ENCODE measurements at regions not wholly inside any gene's neighbourhood (a gene's known extent, or its start where the extent isn't known, plus 50 kb on each side); places are given as distances from the start of the nearest gene placed in this dataset.
"Not testable (repeated sequence)": the region's sequence is repeated elsewhere in the genome, so short reads cannot be mapped to it uniquely, and the experiment has no call there.

DNA sequence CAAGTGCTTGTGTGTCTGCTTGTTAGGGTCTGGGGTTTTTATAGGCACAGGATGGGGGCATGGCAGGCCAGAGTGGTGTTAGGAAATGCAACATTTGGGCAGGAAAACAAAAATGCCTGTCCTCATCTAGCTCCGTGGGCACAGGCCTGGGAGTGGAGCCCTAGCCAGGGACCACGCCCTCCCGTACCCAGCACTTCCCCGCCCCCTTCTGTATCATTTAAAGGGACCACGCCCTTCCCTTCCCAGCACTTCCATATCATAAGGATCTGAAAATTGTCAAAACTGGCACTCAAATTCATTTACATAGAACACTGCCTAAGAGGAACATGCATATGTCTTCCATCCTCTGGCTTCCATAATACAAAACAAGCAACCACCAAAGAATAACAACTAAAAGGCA, 185.8 kb downstream of the B3GLCT start:
- no peak for DNase-seq

DNA sequence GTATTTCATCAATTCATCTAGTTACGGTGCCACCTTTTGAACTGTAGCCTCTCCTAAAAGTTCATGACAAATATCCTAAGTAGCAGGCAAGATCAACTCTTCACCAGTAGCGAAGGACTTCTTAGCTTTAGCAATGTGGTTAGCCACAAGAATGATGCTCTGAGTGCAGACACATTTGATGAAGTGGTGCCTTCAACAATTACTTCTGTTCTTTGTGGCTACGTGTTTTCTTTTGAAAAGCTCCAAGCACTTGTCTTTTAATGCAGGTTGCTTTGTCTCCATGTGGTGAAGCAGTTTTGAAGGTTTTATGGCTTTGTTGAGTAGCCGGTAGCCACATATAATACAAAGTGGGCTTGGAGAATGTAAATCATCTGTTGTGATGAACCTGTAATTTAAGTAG, 194.7 kb downstream of the B3GLCT start:
- DNase-seq: peak; percentile 65

DNA sequence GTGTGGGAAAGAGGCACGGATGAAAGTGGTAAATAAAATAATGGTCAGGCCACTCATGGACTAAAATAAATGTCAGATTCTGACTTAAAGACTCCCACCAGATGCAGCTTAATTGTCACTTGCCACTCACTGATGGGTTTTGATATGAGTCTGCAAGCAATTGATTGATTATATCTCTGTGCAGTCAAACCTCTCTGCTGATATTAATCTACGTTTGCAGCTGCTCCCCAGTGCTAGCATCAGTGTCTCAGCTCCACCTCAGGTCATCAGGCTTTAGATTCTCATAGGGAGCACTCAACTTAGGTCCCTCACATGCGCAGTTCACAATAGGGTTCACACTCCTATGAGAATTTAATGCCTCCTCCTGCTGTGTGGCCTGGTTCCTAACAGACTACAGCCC, 195.3 kb downstream of the B3GLCT start:
- DNase-seq: no peak

DNA sequence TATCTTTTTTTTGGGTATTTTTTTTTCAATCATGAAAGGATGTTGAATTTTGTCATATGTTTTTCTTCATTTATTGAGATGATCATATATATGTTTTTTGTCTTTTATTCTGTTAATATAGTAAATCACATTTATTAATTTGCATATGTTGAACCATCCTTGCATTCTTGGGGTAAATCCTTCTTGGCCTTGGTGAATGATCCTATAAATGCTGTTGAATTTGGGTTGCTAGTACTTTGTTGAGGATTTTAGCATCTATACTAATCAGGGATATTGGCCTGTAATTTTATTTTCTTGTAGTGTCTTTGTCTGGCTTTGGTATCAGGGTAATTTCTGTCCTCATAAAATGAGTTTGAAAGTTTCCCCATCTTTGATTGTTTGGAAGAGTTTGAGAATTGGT, 199.9 kb downstream of the B3GLCT start:
- no peak for DNase-seq

DNA sequence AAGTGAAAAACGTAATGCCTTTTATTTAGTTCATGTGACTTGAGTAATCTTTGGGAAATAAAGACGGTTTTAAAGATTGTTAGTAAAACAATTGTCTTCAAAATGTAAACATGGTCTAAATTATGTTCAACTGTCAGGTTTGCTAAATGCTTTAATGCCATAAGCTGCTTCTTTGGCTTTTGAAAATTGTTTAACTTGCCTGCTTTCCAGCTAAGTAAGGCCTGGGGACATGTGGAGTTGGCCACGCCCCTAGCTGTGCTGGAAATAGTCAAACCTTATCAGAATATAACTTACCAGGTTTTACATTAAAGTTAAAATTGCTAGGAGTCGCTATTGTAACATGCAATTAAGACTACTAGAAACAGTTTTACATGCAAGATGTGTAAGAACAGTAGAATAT, 203.9 kb downstream of the B3GLCT start:
- not testable (repeated sequence) for DNase-seq

DNA sequence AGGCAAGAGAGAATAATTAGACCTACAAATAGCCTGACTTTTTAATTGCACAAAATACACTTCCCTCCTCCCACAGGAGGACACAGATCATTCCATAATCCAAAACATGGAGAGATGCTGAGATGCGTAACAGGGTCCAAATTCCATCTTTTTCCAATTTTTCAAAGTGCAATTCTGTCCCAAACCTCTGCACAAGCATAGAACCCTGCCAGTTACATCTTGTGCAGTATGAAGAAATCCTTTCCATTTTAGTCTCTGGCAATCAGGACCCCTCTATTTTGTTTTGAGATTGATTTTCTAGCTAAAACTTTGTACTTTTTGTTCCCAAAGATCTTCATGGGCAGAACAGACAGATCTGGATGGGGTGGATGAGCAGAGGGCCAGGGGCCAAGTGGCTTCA, 209.2 kb downstream of the B3GLCT start:
- no peak for DNase-seq

DNA sequence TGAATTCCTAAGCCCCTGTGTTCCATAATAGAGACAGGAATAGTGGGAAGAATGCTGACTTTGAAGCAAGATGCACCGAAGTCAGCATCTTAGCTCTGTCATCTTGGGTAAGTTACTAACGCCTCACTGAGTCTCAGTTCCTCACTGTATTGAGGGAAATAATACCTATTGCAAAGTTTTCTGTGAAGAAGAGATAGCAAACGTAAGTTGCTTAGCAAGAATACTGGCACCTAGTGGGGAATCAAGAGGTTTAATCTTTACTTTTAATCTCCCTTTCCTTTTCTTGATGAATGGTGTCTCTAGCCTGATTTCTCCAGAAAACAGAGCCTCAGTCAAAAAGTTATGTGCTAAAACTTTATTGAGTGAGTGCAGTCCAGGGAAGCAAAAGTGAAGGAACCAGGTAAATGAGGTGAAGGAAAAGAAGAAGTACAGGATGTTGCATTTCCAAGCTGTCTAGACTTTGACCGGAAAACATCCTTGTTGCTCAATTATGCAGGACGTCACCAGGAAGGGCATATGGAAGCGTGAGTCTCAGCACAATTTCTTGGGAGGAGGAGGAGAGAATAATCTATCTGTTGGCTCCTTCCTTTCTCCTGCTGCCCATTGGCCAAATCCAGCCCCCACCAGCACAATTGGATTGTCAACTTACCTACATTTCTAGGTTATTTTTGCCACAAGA, 210.0 kb downstream of the B3GLCT start:
- DNase-seq: no peak

DNA sequence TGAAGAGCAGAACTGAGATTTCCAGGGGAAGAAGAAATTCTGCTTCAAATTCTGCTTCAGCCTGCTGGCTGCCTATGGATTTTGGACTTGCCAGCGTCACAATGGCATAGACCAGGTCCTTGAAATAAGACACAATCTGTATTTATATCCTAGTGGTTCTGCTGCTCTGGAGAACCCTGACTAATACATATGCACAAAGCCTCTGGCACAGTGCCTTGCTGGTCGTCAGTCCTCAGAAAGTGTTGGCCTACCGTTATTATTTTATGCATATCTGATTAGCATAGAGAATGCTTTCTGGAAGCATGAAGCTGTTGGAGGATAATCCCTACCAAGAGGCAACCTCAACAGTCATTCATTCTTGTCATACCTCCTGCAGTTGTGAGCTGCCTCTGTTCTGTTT, 213.7 kb downstream of the B3GLCT start:
- DNase-seq: no peak

DNA sequence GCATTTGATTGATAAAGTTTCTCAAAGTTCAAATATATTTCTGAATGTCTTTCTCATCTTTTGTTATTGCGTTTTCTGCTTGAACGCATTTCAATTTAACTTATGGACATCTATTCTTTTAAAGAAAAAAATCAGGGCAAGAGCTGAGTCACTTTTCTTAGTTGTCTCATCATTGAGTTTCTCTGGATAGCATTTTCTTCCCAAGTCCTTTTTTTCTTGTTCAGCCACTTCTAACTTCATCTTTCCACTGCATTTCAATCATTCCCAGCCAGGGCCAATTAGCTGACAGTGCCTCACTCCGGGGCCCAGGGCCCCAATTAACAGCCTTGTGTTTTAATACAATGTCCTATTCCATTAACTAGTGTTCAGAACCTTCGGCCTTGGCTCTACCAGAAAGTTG, 216.3 kb downstream of the B3GLCT start:
- DNase-seq: no peak

DNA sequence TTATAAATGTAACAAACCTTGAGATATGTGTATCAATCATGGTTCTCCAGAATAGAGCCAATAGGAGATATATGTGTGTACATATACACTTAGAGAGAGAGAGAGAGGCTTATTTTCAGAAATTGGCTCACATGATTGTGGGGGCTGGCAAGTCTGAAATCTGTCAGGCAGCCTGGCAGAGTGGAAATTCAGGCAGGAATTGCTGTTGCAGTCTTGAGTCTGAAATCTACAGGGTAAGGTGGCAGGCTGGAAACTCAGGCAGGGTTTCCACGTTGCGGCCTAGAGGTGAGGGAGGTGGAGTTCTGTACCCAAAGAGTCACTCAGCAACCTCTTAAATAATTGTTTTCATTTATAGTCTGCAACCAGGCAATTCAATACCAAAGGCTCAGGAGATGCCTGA, 218.4 kb downstream of the B3GLCT start:
- DNase-seq: no peak

DNA sequence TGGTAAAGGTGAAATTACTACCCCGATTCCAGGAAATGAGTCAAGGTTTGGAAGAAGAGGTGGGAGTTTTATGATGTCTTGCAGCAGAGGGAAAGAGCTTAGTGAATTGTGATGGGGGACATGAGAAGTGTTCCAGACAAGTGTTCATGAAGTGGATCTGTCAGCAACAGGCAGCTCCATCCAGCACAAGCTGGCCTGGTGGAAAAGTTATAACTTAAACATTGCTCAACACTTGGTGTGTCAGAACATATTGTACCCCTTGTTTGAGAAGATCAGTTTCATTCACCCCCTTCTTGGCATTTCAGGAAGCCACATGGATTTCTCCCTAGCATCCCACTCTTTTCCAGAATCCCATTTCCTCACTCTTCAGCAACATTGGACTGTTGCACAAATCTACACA, 222.0 kb downstream of the B3GLCT start:
- no peak for DNase-seq

DNA sequence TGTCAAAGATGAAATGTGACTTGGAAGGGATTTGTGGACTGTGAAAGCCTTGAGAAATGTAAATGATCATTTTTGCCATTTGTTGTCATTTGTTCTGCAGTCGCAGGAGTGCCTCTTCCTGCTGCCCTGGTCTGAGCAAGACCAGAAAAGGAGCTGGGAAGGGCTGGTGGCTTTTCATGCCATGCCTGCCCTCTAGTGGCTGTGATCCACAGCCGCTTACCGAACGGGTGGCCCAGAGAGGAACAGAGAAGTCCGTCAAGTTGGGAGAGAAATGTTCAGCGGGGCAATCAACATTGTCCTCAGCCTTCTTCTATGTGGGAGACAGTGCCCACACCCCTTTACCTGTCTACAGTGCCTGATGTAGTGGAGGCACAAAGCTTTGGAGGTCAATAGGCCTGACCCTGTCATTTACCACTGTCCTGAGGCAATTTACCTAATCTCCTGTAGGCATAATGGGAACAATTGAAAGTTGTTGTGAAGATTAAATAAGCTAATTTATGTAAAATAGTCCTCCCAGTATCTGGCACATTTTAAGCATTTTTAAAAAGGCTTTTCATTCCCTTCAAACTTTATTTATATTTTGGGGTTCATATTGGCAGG, 224.5 kb downstream of the B3GLCT start:
- DNase-seq: peak; percentile 55

DNA sequence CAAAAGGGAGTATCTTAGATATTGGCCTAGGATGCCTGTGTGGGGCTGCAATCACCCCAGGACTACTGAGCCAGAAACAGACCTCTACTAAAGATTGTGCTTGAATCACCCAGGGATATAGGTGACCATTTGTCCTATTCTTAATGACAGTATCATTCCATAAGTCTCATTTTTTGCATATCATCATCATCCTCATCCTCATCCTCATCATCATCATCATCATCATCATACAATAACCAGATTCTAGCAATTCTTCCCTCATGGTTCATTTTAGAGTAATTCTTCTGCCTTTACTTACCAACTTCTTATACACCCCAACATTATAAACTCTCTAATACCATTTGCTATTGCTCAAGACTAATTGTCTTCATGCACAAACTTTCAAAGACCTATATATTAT, 226.6 kb downstream of the B3GLCT start:
- DNase-seq: no peak

DNA sequence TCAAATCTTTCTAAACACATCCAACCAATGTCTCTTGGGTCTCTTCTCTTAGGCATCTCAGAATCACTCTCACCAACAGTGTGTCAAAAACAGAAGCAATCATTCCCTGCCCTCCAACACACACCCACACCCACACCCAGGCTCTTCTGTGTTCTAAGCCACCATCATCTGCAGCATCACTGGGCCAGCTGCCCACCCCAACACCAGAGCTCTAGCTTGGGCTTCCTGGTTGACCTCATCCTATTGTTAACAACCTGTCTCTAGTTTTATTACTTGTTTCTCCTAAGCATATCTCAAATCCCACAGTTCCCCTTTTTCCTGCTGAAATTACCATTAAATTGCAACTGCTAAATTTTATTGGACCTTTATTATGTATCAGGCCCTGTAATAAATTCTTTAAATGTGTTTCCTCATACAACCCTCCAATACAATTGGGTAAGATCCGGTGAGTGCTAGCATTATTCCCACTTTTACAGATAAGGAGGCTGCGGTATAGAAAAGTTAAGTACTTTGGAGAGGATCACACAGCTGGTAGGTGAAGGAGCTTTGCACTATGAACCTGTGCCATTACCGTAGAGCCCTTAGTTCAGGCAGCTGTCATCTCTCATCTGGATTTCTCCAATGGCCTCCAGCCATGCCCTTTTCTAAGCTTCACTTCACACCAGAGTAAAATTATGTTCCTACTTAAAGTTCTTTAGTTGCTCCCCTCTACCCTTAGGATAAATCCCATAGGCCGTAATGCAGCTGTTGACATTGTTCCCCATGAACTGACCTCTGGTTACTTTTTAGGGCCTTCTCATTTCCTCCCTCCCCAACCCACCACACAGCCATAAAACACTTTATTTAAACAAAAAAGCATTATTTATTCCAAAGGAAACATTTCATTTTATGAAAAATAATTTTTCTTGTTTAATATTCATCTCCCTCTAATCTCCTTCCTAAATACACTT, 227.7 kb downstream of the B3GLCT start:
- peak; percentile 56 for DNase-seq

DNA sequence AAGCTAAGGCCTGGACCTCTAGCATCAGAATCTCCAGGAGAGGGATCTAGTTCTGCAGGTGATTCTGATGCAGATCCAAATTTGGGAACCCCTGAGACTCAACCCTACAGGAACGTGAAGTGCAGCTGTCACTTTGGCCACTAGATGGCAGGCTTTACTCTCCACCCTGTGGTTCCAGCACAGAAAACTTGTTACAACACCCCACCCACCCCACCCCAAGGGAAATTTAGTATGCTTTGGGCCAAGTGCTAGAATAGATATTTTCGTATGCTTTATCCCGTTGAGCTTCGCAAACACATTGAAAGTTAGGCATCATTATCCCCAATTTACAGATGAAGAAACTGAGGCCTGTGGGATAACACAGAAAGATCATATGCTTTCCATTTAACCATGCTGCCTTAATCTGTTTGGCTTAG, 232.0 kb downstream of the B3GLCT start:
- no peak for DNase-seq

DNA sequence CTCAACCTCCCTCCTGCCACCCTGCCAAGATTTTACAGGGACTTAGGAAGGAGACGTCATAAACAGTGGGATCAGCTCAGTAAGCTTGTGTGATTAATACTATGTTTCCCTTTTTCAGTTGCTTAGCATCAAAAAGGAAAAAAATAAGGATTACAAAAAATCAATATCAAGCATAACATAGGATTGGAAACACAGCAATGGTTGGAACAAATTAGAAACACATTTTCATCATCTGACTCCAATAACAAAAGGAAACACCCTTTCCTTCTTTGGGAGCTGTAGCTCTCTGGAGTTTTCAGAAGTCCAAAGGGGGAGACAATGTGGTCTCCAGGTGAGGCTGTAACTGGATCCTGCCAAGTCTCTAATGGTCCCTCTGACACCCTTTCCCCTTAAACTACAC, 233.4 kb downstream of the B3GLCT start:
- DNase-seq: no peak

DNA sequence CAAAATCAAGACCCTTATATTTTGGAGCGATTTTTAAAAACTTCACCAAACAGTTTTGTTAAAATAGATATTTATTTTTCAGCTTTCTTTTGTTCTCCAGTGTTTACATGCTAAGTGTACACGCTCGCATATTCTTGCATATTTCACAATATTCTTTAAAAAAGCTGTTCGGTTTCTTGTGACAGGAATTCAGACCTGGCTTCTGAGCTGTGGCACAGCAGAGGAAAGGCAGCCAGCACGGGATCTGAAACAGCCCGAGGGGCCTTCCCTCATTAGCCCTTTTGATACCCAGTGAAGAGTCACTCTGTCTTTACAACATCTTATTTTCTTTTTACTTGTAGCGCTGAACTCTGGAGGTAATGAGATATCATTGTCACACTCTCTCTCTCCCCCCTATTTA, 234.0 kb downstream of the B3GLCT start:
- no peak for DNase-seq

DNA sequence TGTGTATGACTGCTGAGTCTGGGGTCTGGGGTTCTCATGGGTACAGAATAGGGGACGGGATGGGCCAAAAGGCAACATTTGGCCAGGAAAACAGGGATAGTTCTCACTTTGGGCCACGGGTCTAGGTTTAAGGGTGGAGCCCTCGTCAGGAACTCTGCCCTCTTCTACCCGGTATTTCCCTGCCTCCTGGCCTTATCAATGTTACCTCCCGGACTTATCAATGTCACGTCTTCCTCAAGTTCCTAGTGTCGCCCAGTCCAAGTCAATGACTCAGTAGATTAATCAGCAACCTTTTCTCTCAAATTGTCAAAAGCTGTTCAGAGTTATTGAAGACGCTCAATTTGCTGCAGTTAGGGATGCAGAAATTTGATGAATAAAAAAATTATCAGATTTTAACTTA, 234.8 kb downstream of the B3GLCT start:
- no peak for DNase-seq

DNA sequence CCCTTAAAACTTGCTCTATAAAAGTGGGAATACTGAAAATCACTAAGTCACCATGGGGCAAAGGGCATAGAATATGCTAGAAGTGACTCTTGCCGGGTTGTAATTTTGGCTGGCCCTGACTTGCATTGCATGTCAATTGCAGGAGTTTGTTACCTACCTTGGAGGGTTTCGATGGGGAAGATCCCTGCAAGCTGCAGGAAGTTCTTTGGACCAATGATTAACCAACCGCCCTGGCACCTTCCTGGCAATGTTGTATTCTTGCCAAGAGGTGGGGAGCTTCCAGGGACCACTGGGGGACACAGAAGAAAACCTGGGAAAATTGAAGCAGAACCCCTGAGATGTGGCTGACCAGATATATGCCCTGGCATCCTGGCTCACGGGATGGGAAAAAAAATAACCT, 235.8 kb downstream of the B3GLCT start:
- no peak for DNase-seq

DNA sequence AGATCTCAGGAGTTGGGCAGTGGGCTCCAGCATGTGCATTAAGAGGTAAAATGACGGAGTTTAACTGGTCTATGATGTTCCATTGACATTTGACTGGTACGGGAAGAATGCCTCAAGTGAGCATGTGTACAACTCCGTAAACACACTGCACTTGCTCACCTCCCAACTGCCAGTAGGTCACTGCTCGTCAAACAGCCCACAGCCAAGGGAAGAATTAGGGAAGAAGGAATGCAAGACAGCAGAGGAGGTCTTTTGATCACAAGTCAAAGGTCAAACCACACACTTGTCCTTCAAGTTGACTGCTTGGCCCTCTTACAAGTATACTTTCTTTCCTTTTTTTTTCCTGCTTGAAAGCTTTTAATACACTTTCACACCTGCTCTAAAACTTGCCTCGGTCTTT, 236.7 kb downstream of the B3GLCT start:
- DNase-seq: no peak

DNA sequence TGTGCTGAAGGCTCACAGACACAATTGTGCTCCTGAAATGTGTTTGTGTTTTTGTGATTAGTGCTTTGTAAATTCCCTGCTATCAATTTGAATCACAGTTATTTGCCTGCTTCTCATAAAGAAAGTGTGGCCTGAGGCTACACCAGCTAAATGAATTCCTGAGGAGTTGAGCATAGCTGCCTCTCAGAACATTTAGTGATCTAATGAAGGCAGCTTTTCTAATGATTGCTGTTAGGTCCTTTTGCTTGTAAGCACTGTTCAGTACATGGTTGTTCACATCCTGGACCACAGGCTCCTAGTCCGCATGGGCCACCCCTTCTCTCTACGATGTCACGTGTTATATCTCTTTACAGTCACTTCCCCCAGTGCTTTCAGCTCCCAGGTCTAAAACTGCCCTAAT, 238.2 kb downstream of the B3GLCT start:
- DNase-seq: no peak

DNA sequence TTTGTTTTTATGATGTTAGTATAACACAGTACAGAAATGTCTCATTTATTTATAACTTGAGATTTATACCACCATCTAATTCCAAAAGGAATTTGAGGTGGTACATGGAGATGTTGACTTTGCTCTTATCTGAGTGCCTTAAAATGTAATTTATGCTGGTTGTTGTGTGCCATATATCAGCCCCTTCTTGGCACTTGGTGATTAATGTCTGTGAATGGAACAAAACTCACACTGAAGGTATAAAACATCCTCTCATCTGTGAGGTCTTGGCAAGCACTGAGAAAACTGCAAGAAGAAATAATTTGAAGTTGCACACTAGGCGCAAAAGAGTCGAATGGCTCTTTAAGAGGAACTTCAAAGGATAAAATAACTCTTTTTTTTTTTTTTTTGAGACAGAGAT, 240.4 kb downstream of the B3GLCT start:
- no peak for DNase-seq

DNA sequence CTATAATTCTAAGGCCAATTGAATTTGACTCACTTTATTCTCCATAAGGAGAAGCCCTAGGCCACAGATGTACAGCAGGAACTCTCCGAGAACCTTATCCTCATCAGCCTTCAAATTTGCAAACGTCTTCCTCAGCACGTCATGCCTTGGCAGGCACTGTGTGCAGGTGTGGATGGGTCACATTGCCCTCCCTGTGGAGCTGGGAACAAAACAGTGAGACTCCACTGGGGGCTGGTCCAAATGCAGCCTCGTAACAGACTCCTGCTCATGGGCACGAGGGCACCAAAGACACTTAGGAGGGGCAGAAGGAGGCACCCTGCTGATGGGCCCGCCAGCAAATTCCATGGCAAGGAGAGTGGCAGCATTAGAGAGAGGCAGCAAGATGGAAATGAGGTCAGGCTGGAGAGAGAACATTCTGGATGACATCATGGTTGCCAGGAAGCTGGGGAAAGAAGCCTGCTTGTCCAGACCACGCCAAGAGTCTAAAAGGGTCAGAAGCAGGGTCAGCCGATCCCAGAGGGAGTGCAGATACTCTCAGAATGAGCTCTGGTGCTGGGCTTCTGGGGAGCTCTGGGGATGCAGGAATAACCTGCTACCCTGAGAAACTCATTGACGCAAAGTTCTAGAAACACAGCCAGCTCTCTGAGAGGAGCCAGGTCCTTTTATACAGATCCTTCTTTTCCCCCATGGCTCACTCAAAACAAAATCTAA, 242.2 kb downstream of the B3GLCT start:
- DNase-seq: no peak

All from DMS79 treated with DMSO at 0.1 percent for 48 hours (cell line).